HL-60 (cell line): ENCODE measurements at regions not wholly inside any gene's neighbourhood (a gene's known extent, or its start where the extent isn't known, plus 50 kb on each side); places are given as distances from the start of the nearest gene placed in this dataset.

Source experiments
- DNase-seq, 2 experiments: peaks; one replicate each; pipeline ENCODE4 v3.0.0-alpha.2; 2010 to 2020; ENCODE audit warnings: low read depth in 1 of 2, low spot score in 1 of 2
- H3K27ac ChIP-seq: fragments of 250-450 bp; sonication (Bioruptor Pico); replicated peaks from 2 replicates; pipeline ENCODE4 v1.5.1; 2020; ENCODE audit warnings: mild to moderate bottlenecking, moderate library complexity
- H3K27me3 ChIP-seq: fragments of 250-450 bp; sonication (Bioruptor Pico); 2 replicates; pipeline ENCODE4 v1.5.1; 2021; ENCODE audit warnings: mild to moderate bottlenecking, moderate library complexity; ENCODE audit not compliant: insufficient read depth, poor library complexity, severe bottlenecking
- H3K4me3 ChIP-seq: replicated peaks from 2 replicates; pipeline ENCODE4 v1.5.1; 2011; ENCODE audit warnings: mild to moderate bottlenecking, control low read depth, low read length; ENCODE audit not compliant: insufficient read depth
- GABPA ChIP-seq: IDR thresholded peaks from 2 replicates; pipeline ENCODE4 v1.6.1; 2012; ENCODE audit warnings: low read depth
- POLR2AphosphoS5 ChIP-seq: IDR thresholded peaks from 2 replicates; pipeline ENCODE4 v1.6.1; 2012; ENCODE audit warnings: low read depth
- SPI1 ChIP-seq: IDR thresholded peaks from 2 replicates; pipeline ENCODE4 v1.6.1; 2012; ENCODE audit warnings: low read depth, mild to moderate bottlenecking, borderline replicate concordance
- TF ChIP-seq, protein P1 (sequence below): IDR thresholded peaks from 2 replicates; pipeline ENCODE4 v1.6.1; 2012; ENCODE audit warnings: low read depth; ENCODE audit not compliant: insufficient replicate concordance
- TF ChIP-seq, protein P2 (sequence below): IDR thresholded peaks from one replicate; pipeline ENCODE4 v1.5.1; 2011; ENCODE audit warnings: low read length, control low read depth, inconsistent platforms; ENCODE audit not compliant: insufficient read depth

DNA sequence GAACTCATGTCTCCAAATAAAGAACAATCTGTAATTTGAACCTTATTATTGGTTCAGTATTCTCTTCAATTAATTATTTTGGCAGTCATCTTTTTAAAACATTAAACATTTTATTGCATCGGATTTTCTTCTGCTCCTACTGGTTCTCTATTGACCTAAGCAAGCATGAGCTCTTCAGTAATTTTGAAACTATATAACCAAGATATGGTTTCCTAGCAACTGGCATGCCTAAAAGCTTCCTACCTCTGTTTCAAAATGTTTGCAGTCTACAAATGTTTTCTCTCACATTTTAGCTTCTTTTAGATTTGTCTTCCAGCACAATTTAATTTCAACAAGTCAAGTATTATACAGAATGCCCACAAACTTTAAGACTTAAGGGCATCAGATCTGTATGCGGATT is 371.3 kb downstream of the GPM6A start:
- Histone ChIP-seq H3K4me3 (no peak overlapping the region), H3K27me3 (no peaks in the 10 kb centered on the region), H3K27ac (no peak overlapping the region)
- DNase-seq = no peak
- TF ChIP-seq GABPA (no peak), POLR2AphosphoS5 (no peak)
- TF ChIP-seq, protein P1, sequence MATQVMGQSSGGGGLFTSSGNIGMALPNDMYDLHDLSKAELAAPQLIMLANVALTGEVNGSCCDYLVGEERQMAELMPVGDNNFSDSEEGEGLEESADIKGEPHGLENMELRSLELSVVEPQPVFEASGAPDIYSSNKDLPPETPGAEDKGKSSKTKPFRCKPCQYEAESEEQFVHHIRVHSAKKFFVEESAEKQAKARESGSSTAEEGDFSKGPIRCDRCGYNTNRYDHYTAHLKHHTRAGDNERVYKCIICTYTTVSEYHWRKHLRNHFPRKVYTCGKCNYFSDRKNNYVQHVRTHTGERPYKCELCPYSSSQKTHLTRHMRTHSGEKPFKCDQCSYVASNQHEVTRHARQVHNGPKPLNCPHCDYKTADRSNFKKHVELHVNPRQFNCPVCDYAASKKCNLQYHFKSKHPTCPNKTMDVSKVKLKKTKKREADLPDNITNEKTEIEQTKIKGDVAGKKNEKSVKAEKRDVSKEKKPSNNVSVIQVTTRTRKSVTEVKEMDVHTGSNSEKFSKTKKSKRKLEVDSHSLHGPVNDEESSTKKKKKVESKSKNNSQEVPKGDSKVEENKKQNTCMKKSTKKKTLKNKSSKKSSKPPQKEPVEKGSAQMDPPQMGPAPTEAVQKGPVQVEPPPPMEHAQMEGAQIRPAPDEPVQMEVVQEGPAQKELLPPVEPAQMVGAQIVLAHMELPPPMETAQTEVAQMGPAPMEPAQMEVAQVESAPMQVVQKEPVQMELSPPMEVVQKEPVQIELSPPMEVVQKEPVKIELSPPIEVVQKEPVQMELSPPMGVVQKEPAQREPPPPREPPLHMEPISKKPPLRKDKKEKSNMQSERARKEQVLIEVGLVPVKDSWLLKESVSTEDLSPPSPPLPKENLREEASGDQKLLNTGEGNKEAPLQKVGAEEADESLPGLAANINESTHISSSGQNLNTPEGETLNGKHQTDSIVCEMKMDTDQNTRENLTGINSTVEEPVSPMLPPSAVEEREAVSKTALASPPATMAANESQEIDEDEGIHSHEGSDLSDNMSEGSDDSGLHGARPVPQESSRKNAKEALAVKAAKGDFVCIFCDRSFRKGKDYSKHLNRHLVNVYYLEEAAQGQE = no peak

DNA sequence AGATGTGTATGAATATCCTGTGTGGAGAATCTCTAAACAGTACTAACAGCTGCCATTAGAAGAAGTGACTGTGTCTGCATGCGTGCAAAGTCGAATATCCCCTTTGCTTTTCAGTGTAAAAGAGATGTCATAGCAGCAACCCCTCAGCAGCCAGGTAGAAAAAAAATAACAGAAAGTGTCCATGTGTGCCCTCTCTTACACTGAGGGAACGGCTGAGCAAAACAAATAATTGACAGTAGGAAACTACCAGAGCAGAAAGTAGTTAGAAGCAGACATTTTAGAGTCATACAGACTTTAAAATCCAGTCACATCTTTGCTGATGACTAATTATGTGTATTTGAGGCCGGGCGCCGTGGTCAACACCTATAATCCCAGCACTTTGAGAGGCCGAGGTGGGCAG is 370.8 kb downstream of the GPM6A start:
- H3K27me3 ChIP-seq = no peaks in the 10 kb centered on the region
- DNase-seq = no peak
- H3K4me3 ChIP-seq = no peak overlapping the region
- H3K27ac ChIP-seq = no peak overlapping the region
- TF ChIP-seq, protein P2, sequence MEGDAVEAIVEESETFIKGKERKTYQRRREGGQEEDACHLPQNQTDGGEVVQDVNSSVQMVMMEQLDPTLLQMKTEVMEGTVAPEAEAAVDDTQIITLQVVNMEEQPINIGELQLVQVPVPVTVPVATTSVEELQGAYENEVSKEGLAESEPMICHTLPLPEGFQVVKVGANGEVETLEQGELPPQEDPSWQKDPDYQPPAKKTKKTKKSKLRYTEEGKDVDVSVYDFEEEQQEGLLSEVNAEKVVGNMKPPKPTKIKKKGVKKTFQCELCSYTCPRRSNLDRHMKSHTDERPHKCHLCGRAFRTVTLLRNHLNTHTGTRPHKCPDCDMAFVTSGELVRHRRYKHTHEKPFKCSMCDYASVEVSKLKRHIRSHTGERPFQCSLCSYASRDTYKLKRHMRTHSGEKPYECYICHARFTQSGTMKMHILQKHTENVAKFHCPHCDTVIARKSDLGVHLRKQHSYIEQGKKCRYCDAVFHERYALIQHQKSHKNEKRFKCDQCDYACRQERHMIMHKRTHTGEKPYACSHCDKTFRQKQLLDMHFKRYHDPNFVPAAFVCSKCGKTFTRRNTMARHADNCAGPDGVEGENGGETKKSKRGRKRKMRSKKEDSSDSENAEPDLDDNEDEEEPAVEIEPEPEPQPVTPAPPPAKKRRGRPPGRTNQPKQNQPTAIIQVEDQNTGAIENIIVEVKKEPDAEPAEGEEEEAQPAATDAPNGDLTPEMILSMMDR = no peak
- TF ChIP-seq POLR2AphosphoS5 = no peak
- TF ChIP-seq, protein P1 = no peak
- no peak for TF ChIP-seq SPI1
- no peak for TF ChIP-seq GABPA

DNA sequence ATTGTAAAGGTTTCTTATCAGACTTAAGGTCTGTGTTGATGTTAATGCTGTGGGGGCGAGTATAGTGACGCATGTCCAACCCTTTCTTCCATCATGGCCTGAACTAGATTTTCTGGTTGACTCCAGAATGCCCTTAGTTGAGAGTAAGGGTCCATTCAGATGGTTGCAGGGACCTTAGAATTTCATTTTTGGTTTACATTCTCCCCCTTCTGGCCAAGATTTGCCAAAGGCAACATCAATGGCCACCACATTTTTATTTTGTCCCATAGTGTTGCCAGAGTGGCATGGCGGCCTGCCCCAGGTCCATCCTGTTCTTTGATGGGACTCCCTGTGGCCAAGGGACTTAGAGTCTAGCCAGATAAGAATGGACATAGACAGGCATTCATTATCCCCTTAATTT is 368.5 kb downstream of the GPM6A start:
- Histone ChIP-seq H3K27me3 (no peaks in the 10 kb centered on the region), H3K27ac (no peak overlapping the region), H3K4me3 (no peak overlapping the region)
- TF ChIP-seq GABPA (no peak), POLR2AphosphoS5 (no peak), SPI1 (no peak)
- TF ChIP-seq, protein P1 = no peak
- TF ChIP-seq, protein P2 = no peak
- DNase-seq = no peak

DNA sequence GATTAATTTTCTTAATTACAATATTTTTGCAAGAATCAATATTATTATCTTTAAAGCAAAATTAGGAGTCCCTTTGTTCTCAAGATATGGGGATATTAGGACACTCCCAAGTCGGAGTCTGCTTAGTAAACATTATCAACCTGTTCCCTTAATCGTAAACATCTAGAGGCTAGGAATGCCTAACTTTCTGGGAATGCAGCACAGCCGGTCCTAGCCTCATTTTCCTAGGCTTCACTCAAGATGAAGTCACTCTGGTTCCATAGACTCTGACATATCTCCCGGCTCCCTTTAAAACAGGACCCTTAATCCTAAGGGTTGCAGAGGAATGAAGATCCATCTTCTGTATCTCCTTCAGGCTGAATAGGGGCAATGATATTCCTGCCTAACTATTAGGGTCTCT is 367.6 kb downstream of the GPM6A start:
- Histone ChIP-seq H3K27ac (no peak overlapping the region), H3K27me3 (no peaks in the 10 kb centered on the region), H3K4me3 (no peak overlapping the region)
- TF ChIP-seq SPI1 = no peak
- no peak for TF ChIP-seq GABPA
- no peak for TF ChIP-seq POLR2AphosphoS5
- TF ChIP-seq, protein P2 = no peak
- TF ChIP-seq, protein P1 = no peak
- DNase-seq = no peak
